NCI-H1092 treated with DMSO at 0.1 percent for 48 hours (cell line): ENCODE measurements at regions not wholly inside any gene's neighbourhood (a gene's known extent, or its start where the extent isn't known, plus 50 kb on each side); places are given as distances from the start of the nearest gene placed in this dataset.

Experiments used
- DNase-seq: peaks from one replicate; lab custom pipeline; 2025; lab: John Stamatoyannopoulos, UW

DNA sequence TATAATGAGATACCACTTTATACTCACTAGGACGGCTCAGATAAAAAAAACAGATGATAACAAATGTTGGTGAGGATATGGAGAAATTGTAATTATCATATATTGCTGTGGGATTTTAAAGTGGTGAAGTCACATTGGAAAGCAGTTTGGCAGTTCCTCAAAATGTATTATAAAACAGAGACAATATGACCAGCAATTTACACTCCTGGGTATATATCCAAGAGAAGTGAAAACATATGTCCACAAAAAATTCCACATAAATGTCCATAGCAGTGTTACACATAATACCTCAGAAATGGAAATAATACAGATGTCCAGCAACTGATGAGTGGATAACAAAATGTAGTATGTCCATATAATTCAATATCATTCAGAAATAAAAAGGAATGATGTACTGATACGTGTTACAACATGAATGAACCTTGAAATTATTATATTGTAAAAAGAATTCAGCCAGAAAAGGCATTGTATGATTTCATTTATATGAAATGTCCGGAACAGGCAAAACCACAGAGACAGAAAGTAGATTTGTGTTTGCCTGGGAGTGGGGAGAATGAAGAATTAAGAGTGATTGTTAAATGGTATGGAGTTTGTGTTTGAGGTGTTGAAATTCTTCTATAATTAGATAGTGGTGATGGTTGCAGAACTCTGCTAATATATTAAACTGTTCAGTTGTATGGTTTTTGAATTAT is 220.9 kb downstream of the SLC7A11 start:
- DNase-seq = no peak

- no peak for DNase-seq
These were observed 227.4 kb downstream of the SLC7A11 start for GRCh38 chr4:138014590-138015288.

DNA sequence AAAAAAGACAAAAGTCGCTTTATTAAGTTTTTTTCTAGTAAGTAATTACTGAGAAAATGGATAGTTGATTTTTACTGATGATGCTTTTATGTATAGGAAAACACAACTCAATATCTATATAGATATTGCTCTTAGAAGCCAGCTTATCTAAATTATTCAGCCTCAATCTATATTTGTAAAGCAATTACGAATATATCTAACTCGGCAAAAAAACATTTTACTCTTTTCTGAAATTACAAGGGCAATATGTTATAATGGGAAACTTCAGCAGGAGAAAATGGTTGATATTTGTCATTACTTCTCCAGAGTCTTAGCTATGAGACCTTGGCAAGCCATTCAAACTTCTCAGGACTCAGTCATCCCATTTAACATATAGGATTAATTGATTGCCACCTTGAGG is 228.5 kb downstream of the SLC7A11 start:
- no peak for DNase-seq

GRCh38 chr4:138010639-138011038 is 231.5 kb downstream of the SLC7A11 start:
- no peak for DNase-seq

- DNase-seq = no peak
These were observed 234.6 kb downstream of the SLC7A11 start for GRCh38 chr4:138007572-138007971.

DNA sequence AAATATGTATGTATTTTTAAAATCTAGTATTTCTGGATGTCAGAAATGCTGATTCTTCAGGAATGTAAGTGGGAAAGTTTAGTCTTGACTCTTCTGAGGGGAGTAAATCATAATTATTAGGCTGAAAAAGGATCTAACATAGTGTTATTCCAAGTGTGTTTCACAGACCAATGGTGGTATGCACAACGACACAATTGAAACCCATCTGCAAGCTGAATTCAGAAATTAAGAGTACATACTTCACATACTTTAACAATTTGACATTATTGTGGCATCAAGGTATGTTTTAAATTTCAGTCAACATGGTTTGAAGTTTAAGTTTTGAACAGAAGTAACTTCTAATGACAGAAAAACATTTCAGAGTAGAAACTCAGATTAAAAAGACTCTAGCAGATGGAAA is 236.7 kb downstream of the SLC7A11 start:
- DNase-seq = no peak

DNA sequence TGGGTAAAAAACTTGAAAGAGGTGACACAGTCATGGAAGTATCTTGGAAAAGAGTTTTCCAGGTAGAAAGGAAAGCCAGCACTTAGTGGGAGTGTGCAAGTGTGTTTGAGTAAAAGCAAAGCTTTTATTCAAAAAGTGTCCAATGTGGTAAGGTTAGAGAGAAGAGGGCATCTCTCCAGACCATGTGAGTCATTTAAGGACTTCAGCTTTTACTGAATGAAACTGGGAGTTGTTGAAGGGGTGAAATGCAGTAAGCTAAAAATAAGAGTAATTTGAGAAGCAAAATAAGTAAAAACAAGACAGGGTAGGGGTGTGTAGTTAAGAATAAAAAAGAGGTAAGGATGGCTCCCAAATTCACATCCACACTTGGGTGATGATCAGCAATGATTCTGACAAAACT is 238.9 kb downstream of the SLC7A11 start:
- DNase-seq = no peak

DNA sequence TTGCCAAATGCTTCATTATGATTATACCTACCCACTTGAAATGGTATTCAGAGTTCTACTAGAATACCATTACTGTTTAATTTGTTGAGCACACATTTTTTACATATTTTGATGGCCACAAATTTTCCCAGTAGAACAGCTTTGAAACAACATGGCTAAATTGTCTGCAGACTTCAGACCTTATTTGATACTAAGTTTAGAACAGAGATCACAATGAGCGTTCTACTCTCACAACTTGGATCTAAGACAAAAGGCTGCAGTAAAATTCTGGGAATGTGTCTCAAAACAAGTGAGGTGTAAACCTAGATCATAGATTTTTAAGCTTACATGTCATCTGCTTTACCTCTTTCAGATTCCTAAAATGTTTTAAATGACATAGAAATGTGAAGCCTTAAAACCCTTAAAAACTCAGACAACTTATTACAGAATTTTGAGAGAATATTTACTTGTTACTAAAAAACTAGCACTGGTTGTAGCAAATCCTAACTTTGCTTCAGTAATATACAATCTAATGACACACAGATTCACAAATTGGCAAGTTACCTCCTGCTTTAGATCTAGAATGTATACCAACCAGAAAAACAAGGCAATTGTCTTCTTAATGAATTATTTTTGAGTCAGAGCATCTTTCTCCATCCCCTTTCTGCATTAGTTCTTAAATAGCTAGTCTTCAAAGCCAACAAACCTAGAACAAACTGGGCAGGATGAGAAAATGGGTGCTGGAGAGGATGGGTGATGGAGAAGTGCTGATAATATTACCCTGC is 243.3 kb downstream of the SLC7A11 start:
- DNase-seq = no peak

DNA sequence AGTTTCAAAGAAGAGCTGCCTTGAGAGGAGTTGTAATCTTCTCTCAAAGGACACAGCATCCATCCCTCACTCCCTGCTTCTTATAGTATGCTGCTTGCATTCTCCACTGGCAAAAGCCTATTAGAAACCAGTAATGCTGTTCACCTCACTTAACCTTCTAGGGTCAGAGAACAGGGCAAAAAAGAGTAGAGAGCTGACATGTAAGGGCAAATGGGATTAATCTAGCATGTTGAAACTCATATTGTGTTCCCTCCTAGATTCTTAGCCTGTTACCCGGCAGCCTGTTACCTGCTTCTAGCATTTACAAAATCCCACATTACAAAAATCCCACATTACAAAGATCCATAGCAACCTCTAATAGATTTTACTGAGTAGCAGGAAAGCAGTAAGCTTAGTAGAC is 244.7 kb downstream of the SLC7A11 start:
- no peak for DNase-seq

GRCh38 chr4:137994853-137995252 is 247.3 kb downstream of the SLC7A11 start:
- DNase-seq = no peak

- no peak for DNase-seq
These were observed 248.9 kb downstream of the SLC7A11 start for GRCh38 chr4:137993232-137993631.

DNA sequence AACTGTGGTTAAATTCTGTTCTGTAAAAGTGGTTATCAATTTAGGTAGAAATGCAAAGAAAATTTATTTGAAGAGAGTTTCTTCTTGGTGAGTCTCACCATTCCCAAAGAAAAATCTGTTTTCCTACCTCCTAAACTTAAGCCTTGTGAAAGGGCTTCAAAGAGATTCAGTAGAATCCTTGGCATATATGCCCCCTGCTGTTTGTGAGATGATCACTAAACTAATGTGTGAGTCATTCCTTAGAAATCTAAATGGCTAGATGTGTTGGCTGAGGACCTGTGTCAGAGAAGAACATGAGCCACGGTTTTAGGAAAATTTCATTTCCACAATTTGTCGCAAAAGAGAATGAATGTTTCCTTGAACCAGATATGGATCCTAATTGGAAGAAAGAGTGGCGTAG is 260.9 kb downstream of the SLC7A11 start:
- no peak for DNase-seq

- no peak for DNase-seq
These were observed 261.5 kb downstream of the SLC7A11 start for GRCh38 chr4:137980641-137981040.

DNA sequence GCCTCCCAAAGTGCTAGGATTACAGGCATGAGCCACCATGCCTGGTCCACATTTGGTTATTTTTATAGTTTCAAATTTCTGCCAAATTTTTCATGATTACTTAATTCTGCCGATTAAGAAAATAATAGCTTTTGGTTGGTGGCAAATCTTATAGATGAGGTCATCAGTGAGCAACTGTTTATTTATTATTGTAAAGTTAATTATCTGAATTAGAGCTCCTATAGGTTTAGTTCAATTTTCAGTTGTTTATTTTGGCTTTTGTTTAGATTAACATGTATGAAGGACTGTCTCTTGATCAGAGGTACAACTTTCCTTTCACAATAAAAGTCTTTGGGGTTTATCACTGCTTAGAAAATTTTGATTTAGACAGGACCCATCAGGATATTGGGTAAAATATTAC is 262.2 kb downstream of the SLC7A11 start:
- no peak for DNase-seq

GRCh38 chr4:137968956-137969678 is 273.0 kb downstream of the SLC7A11 start:
- no peak for DNase-seq

GRCh38 chr4:137967480-137968190 is 274.5 kb downstream of the SLC7A11 start:
- no peak for DNase-seq

DNA sequence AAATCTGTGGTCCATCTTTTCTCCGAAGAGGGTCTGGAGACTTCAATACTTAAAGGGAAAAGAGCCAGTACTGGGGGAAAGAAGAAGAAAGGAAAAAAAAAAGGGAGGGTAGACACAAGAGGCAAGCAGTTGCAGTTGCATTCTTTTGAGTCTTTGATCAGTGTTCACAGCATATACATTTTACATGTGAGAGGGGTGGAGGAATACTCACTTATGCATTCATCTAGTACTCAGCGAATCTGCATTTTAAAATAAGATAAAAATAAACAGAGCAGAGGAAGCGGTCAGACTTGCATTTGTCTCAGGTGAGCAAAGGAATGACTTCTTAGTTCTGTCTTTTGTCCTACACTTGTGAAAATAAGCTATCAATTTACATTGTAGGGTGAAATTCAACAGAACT is 275.6 kb downstream of the SLC7A11 start:
- DNase-seq = no peak

DNA sequence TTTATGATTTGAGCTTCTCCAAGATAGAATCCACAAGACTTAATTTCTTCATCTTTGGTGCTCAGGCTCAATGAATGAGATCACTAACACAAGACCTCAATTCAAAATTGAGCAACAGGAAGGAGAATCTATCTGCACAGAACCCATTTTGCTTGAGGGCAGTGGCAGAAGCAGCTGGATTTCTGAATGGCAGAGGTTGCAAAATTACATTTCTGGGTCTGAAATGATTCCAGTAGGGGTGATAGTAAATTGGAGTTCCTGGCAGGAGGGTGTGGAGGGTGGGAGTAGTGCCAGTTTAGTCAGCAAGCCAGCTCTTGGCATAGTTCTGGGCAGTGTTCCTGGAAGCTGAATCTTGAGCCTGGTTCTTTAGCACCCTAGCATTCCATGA is 281.1 kb downstream of the SLC7A11 start:
- no peak for DNase-seq

DNA sequence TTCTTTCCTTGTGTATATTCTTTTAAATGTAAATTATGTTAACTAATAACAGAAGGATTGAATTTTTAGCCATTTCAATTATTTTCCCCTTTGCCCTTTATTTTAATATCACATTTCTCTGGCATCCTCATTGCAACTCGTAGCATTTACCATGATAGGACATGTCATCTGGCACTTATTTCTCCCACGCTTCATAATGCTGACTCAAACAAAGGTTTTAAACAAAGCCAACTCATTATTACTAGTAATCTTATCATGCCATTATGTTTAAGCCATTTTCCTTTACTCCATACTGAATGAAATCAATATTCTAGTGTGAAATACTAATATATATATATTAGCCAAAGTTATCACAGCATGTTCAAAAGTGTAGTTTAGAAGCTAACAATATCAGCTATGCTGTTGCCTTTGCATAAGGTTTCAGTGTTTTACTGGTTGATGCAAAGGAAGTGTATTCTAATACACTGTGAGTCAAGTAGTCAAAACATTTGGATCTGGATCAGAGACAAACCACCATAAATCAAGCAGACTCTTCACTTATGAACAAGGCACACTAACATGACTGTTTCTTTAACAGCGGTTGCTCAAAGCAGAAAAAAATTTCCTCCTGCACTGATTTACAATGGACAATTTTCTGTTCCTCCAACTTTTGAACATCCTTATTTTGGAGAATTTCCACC is 281.6 kb downstream of the SLC7A11 start:
- DNase-seq = no peak

DNA sequence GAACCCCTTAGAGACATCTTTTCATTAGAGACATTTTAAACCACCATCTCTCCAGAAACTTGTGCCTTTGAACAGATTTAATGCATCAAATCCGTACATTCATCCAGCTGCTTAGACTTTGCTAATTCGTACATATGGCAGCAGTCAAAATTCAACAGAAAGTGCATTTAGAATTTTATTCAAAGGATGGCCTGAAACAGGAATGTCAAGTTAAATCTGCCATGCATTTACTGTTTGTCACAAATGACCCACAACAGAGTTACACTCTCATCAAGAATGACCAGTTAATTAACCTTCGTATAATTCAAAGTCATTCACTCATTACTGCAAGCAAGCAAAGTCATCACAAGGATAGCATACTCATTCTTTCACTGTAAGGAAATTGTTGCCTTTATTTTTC is 284.3 kb downstream of the SLC7A11 start:
- DNase-seq = no peak

DNA sequence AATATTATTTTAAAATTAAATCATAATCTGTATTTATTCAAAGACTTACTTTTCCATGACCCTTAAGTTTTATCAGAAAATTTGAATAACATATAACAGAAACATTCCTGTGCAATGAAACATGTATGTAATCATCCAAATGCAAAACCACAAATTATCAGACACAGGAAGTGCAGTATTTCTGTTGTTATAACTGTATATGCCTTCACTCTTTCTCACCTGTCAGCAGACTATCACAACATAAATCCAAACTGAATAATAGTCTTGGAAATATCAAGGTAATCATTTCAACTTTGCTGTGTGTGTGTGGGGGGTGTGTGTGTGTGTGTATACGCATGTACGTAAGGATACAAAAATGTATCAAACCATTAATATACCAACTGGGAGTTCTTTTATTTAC is 285.9 kb downstream of the SLC7A11 start:
- no peak for DNase-seq
